ENCODE measurements at regions not wholly inside any gene's neighbourhood (a gene's known extent, or its start where the extent isn't known, plus 50 kb on each side); places are given as distances from the start of the nearest gene placed in this dataset.

DNA sequence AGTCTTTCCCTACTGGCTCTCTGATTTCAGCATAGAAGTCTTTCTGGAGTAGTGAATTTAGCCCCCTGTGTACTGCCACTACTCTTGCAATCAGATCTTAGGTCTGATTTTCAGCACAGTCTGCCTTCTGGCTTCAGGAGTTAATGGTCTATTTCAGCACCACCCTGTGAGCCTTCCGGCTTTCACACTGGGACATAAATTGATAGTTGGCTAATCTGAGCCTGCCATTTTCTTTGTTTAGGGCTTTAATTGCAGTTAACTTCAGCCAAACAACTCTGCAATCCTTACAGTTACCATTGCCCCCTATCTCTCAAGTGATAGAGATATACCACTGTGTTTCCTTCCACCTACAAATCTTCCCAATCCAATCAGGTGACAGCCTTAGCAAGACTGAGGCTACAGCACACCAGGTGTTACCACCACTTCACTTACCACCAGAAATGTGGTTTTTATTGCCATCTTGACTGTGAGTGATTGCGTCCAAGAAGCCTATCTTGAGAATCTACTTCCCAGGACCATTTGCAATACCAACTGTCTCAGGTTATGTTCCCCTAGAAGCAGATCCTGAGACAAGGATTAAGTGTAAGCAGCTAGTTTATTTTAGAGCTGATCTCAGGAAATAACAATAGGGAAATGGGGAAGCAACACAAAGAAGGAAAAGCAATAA lies 51.9 kb upstream of the NEK6 start:
- DNase-seq (ENCODE audit: low read depth in 4 of 4, low spot score in 3 of 4) = no peak

DNA sequence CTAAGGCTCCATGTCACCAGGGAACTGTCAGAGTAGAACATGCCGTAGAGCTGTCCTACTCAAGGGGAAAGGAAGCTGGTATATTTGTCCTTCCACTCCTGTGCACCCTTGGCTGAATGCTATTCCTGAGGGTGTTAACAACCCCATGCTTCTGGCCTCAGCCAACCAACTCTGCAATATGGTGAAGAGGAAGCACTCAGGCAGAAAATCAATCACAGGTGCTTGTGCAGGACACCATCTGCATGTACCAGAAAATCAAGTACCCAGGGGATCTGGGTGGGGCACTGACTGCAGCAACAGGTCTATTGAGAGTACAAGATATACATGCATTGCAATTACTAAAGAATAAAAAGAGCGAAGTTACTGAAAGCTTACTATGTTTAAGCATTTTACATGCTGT lies 51.4 kb upstream of the NEK6 start:
- DNase-seq (ENCODE audit: low read depth in 4 of 4, low spot score in 3 of 4) = no peak
